Neural cell (in vitro differentiated cells): ENCODE measurements at regions not wholly inside any gene's neighbourhood (a gene's known extent, or its start where the extent isn't known, plus 50 kb on each side); places are given as distances from the start of the nearest gene placed in this dataset.

Experiments
- H2AFZ ChIP-seq: fragments of 200-600, 300-800 bp; sonication (generic), shearing (Covaris generic); 2 replicates; pipeline ENCODE4 v1.6.0; 2014; ENCODE audit warnings: low read depth, mild to moderate bottlenecking, antibody characterized with exemption, low read length, moderate library complexity
- H3F3A ChIP-seq: fragments of 200-600 bp; shearing (Covaris generic); 2 replicates; pipeline ENCODE4 v1.6.1; 2016; ENCODE audit warnings: mild to moderate bottlenecking, moderate library complexity, mixed read lengths, antibody characterized with exemption, low read length; ENCODE audit not compliant: insufficient read depth, poor library complexity, severe bottlenecking
- H3K27ac ChIP-seq: fragments of 200-600, 300-800 bp; sonication (generic), shearing (Covaris generic); 2 replicates; pipeline ENCODE4 v1.5.1; 2014; ENCODE audit warnings: mild to moderate bottlenecking, low read length, moderate library complexity
- H3K27me3 ChIP-seq: fragments of 300-800, 200-600 bp; sonication (generic), shearing (Covaris generic); 2 replicates; pipeline ENCODE4 v1.6.0; 2014; ENCODE audit warnings: mild to moderate bottlenecking, low read depth, low read length, moderate library complexity; ENCODE audit not compliant: insufficient read depth
- H3K36me3 ChIP-seq: fragments of 300-800, 200-600 bp; sonication (generic), shearing (Covaris generic); 2 replicates; pipeline ENCODE4 v1.5.1; 2014; ENCODE audit warnings: mild to moderate bottlenecking, antibody characterized with exemption, low read length, moderate library complexity; ENCODE audit not compliant: insufficient read depth
- H3K4me2 ChIP-seq: fragments of 300-800, 200-600 bp; sonication (generic), shearing (Covaris generic); 2 replicates; pipeline ENCODE4 v1.6.0; 2014; ENCODE audit warnings: mild to moderate bottlenecking, low read length
- H3K4me3 ChIP-seq: fragments of 300-800, 200-600 bp; sonication (generic), shearing (Covaris generic); 2 replicates; pipeline ENCODE4 v1.5.1; 2014; ENCODE audit warnings: mild to moderate bottlenecking, low read length, moderate library complexity
- H3K79me2 ChIP-seq: fragments of 200-600 bp; shearing (Covaris generic); replicated peaks from 2 replicates; pipeline ENCODE4 v1.6.0; 2014; ENCODE audit warnings: mild to moderate bottlenecking, low read length, moderate library complexity; ENCODE audit not compliant: insufficient read depth
- H3K9ac ChIP-seq: fragments of 300-800, 200-600 bp; sonication (generic), shearing (Covaris generic); 2 replicates; pipeline ENCODE4 v1.6.1; 2016; ENCODE audit warnings: mild to moderate bottlenecking, low read length, mixed read lengths
- H3K9me2 ChIP-seq: fragments of 200-600 bp; shearing (Covaris generic); 2 replicates; pipeline ENCODE4 v1.6.1; 2016; ENCODE audit warnings: mild to moderate bottlenecking, low read length, mixed read lengths; ENCODE audit not compliant: insufficient read depth
- H3K9me3 ChIP-seq: fragments of 200-600, 300-800 bp; sonication (generic), shearing (Covaris generic); 2 replicates; pipeline ENCODE4 v1.6.1; 2016; ENCODE audit warnings: mild to moderate bottlenecking, mixed run types, low read length, moderate library complexity, mixed read lengths
- H4K20me1 ChIP-seq: fragments of 200-600 bp; shearing (Covaris generic); 2 replicates; pipeline ENCODE4 v1.6.1; 2016; ENCODE audit warnings: mild to moderate bottlenecking, mixed run types; ENCODE audit not compliant: insufficient read depth
- EP300 ChIP-seq: fragments of 450-650 bp; conservative IDR thresholded peaks from 2 replicates; pipeline ENCODE4 v1.6.1; 2014; ENCODE audit warnings: antibody characterized with exemption, mild to moderate bottlenecking, moderate library complexity; ENCODE audit not compliant: poor library complexity, severe bottlenecking
- EZH2 ChIP-seq: fragments of 200-600, 300-800 bp; shearing (Covaris generic), sonication (generic); IDR thresholded peaks from 2 replicates; pipeline ENCODE4 v1.6.1; 2014; ENCODE audit warnings: antibody characterized with exemption, low read length, borderline replicate concordance, mild to moderate bottlenecking; ENCODE audit not compliant: insufficient read depth, poor library complexity, severe bottlenecking
- MXI1 ChIP-seq: fragments of 450-650 bp; conservative IDR thresholded peaks from 2 replicates; pipeline ENCODE4 v1.6.1; 2014; ENCODE audit warnings: antibody characterized with exemption, mild to moderate bottlenecking; ENCODE audit not compliant: poor library complexity, severe bottlenecking
- POLR2AphosphoS5 ChIP-seq: IDR thresholded peaks from 2 replicates; pipeline ENCODE4 v1.6.1; 2012
- RAD21 ChIP-seq: fragments of 450-650 bp; conservative IDR thresholded peaks from 2 replicates; pipeline ENCODE4 v1.6.1; 2014; ENCODE audit warnings: antibody characterized with exemption, mild to moderate bottlenecking, moderate library complexity
- SMC3 ChIP-seq: fragments of 450-650 bp; conservative IDR thresholded peaks from 2 replicates; pipeline ENCODE4 v1.6.1; 2014; ENCODE audit warnings: antibody characterized with exemption, mild to moderate bottlenecking, moderate library complexity; ENCODE audit not compliant: poor library complexity
- TAF1 ChIP-seq: IDR thresholded peaks from 2 replicates; pipeline ENCODE4 v1.6.1; 2012; ENCODE audit warnings: low read depth
- TF ChIP-seq, protein P1 (sequence below): IDR thresholded peaks from 2 replicates; pipeline ENCODE4 v1.6.1; 2012; ENCODE audit warnings: borderline replicate concordance
- TF ChIP-seq, protein P2 (sequence below): fragments of 450-650 bp; IDR thresholded peaks from 2 replicates; pipeline ENCODE4 v1.5.1; 2014; ENCODE audit warnings: antibody characterized with exemption, mild to moderate bottlenecking, moderate library complexity; ENCODE audit not compliant: poor library complexity, severe bottlenecking

DNA sequence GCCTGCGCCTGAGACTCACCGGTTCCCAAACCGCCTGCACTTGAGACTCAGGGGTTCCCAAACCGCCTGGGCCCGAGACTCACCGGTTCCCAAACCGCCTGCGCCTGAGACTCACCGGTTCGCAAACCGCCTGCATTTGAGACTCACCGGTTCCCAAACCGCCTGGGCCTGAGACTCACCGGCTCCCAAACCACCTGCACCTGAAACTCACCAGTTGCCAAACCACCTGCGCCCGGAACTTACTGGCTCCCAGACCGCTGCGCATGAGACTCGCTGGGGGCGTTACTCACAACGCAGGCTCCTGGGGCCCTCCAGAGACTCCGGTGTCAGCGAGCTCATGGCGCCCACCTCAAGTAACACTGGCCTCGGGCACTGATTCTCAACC, 90.2 kb downstream of the DACT2 start:
- no peak overlapping the region for H3K27ac ChIP-seq
- no peaks in the 10 kb centered on the region for H3K79me2 ChIP-seq
- H3K27me3 ChIP-seq, result no peaks in the 10 kb centered on the region
- no peaks in the 10 kb centered on the region for H3F3A ChIP-seq
- H2AFZ ChIP-seq, result no peak overlapping the region
- TF ChIP-seq, protein P1, sequence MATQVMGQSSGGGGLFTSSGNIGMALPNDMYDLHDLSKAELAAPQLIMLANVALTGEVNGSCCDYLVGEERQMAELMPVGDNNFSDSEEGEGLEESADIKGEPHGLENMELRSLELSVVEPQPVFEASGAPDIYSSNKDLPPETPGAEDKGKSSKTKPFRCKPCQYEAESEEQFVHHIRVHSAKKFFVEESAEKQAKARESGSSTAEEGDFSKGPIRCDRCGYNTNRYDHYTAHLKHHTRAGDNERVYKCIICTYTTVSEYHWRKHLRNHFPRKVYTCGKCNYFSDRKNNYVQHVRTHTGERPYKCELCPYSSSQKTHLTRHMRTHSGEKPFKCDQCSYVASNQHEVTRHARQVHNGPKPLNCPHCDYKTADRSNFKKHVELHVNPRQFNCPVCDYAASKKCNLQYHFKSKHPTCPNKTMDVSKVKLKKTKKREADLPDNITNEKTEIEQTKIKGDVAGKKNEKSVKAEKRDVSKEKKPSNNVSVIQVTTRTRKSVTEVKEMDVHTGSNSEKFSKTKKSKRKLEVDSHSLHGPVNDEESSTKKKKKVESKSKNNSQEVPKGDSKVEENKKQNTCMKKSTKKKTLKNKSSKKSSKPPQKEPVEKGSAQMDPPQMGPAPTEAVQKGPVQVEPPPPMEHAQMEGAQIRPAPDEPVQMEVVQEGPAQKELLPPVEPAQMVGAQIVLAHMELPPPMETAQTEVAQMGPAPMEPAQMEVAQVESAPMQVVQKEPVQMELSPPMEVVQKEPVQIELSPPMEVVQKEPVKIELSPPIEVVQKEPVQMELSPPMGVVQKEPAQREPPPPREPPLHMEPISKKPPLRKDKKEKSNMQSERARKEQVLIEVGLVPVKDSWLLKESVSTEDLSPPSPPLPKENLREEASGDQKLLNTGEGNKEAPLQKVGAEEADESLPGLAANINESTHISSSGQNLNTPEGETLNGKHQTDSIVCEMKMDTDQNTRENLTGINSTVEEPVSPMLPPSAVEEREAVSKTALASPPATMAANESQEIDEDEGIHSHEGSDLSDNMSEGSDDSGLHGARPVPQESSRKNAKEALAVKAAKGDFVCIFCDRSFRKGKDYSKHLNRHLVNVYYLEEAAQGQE, result no peak
- TF ChIP-seq POLR2AphosphoS5 (no peak), EP300 (no peak), EZH2 (no peak), SMC3 (no peak), TAF1 (no peak), MXI1 (no peak), RAD21 (no peak)
- TF ChIP-seq, protein P2, sequence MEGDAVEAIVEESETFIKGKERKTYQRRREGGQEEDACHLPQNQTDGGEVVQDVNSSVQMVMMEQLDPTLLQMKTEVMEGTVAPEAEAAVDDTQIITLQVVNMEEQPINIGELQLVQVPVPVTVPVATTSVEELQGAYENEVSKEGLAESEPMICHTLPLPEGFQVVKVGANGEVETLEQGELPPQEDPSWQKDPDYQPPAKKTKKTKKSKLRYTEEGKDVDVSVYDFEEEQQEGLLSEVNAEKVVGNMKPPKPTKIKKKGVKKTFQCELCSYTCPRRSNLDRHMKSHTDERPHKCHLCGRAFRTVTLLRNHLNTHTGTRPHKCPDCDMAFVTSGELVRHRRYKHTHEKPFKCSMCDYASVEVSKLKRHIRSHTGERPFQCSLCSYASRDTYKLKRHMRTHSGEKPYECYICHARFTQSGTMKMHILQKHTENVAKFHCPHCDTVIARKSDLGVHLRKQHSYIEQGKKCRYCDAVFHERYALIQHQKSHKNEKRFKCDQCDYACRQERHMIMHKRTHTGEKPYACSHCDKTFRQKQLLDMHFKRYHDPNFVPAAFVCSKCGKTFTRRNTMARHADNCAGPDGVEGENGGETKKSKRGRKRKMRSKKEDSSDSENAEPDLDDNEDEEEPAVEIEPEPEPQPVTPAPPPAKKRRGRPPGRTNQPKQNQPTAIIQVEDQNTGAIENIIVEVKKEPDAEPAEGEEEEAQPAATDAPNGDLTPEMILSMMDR, result no peak
- no peaks in the 10 kb centered on the region for H3K9me3 ChIP-seq
- no peaks in the 10 kb centered on the region for H3K9me2 ChIP-seq
- no peaks in the 10 kb centered on the region for H3K36me3 ChIP-seq
- H4K20me1 ChIP-seq, result no peaks in the 10 kb centered on the region
- no peak overlapping the region for H3K9ac ChIP-seq
- no peak overlapping the region for H3K4me2 ChIP-seq
- no peak overlapping the region for H3K4me3 ChIP-seq

DNA sequence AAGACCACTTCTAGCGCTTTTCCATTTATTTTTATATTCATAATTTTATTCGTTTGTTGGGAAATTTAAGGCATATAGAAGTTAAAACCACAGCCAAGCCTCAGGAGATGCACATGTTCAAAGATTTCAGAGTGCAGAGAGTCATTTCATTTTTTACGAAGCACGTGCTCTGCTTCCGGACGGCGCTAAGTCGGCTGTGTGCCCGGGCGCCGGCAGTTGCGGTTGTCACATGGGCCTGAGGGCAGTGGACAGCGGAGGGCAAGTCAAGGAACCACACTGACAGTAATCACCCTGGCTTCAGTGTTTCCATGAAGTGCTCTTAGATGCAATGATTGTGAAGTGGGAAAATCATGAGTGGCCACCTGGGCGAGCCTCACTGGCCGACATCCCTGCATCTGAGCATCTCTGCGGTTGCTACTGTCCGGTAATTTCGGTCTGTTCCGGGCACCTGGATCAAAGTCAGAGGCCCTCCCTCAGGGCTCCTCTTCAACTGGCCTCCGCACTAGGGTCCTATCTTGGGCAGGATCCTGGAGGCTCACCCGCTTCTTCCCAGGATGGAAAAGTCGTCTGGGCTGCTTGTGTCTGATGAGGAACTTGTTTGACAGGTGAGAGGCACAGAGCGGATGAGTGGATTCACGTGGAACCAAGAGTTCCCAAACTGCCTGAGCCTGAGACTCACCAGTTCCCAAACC, 90.8 kb downstream of the DACT2 start:
- Histone ChIP-seq H3K4me2 (no peak overlapping the region), H3K27me3 (no peaks in the 10 kb centered on the region), H2AFZ (no peak overlapping the region), H3K4me3 (no peak overlapping the region), H4K20me1 (no peaks in the 10 kb centered on the region), H3K9me3 (no peaks in the 10 kb centered on the region), H3F3A (no peaks in the 10 kb centered on the region), H3K9me2 (no peaks in the 10 kb centered on the region), H3K79me2 (no peaks in the 10 kb centered on the region), H3K9ac (no peak overlapping the region), H3K27ac (no peak overlapping the region), H3K36me3 (no peaks in the 10 kb centered on the region)
- TF ChIP-seq EZH2 (no peak), SMC3 (no peak), RAD21 (no peak), MXI1 (no peak), TAF1 (no peak), POLR2AphosphoS5 (no peak)
- TF ChIP-seq, protein P2, result no peak
- TF ChIP-seq, protein P1, result no peak
